Lower leg skin (tissue), 3 donors: ENCODE measurements at regions not wholly inside any gene's neighbourhood (a gene's known extent, or its start where the extent isn't known, plus 50 kb on each side); places are given as distances from the start of the nearest gene placed in this dataset.

Source experiments
- POLR2A ChIP-seq, 2 donors: fragments of 450-650 bp; IDR thresholded peaks; one replicate each; pipeline ENCODE4 v1.6.1; 2016 to 2017; ENCODE audit warnings: antibody characterized with exemption in 2 of 2, mild to moderate bottlenecking in 1 of 2, moderate library complexity in 1 of 2
- TF ChIP-seq, protein P1 (sequence below), 3 donors: fragments of 450-650 bp; IDR thresholded peaks; one replicate each; pipeline ENCODE4 v1.5.1; 2016; ENCODE audit warnings: antibody characterized with exemption in 3 of 3, mild to moderate bottlenecking in 3 of 3, moderate library complexity in 2 of 3

DNA sequence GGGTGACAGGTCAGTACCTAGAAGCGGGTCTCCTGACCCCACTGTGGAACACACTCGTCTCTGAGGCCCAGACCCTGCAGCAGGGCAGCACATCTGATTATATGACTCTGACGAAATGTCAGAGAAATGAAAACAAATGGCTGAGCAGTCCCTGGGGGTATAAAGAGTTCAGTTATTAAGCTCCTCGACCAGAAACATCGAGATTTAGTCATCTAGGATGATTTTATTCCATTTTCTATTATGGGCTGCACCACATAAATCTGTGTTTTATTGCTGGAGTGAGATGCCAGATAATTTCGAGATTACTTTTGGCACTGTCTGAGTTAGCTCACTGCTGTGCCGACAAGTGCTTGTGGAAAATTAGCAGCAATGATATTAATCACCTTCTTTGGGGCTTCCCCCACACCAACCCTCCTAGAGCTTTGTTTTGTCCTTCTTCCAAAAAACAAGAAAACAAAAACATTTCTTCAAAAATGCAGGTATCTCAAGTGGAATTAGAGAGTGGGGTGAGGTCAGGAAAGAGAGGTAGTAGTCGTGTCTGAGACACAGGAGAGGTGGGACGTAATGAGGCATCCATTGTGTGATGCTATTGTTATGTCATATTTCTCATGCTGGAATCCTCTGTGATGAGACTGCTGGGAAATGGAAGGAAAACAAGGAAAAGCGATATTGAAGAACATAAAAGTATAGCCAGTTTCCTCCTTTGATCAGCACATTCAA is 495.5 kb downstream of the DMAC1 start:
- no peak for TF ChIP-seq POLR2A (IDR thresholded peaks at IDR 0.05)
- TF ChIP-seq, protein P1, sequence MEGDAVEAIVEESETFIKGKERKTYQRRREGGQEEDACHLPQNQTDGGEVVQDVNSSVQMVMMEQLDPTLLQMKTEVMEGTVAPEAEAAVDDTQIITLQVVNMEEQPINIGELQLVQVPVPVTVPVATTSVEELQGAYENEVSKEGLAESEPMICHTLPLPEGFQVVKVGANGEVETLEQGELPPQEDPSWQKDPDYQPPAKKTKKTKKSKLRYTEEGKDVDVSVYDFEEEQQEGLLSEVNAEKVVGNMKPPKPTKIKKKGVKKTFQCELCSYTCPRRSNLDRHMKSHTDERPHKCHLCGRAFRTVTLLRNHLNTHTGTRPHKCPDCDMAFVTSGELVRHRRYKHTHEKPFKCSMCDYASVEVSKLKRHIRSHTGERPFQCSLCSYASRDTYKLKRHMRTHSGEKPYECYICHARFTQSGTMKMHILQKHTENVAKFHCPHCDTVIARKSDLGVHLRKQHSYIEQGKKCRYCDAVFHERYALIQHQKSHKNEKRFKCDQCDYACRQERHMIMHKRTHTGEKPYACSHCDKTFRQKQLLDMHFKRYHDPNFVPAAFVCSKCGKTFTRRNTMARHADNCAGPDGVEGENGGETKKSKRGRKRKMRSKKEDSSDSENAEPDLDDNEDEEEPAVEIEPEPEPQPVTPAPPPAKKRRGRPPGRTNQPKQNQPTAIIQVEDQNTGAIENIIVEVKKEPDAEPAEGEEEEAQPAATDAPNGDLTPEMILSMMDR (IDR thresholded peaks at IDR 0.05), result no peak
